K562 (cell line): ENCODE measurements at regions not wholly inside any gene's neighbourhood (a gene's known extent, or its start where the extent isn't known, plus 50 kb on each side); places are given as distances from the start of the nearest gene placed in this dataset.

Source experiments
- ATAC-seq: fragments of 200-7000 bp; cut with Tn5 transposase; 3 replicates; pipeline ENCODE4 v1.9.1; 2020; ENCODE audit warnings: moderate library complexity
- BruUV-seq: library from RNA; stranded (reverse); fragments of 400-500 nt; replicated peaks from 2 replicates; lab custom pipeline; 2021; lab: Mats Ljungman, UMichigan
- CTCF ChIA-PET: fragments of 300-600 bp; formaldehyde crosslinking; extraction: SDS; loops from one replicate; lab custom pipeline; 2021; ENCODE audit warnings: low intra/inter-chr PET ratio; lab: Yijun Ruan, JAX
- POLR2A ChIA-PET: fragments of 300-600, 350-650 bp; sonication (Branson Sonifier 250); formaldehyde crosslinking; extraction: SDS; loops from one replicate; lab custom pipeline; 2021; ENCODE audit warnings: antibody characterized with exemption, inconsistent platforms; lab: Yijun Ruan, JAX
- DNase-seq, 4 experiments: peaks; one replicate each; pipeline versions ENCODE4 v3.0.0 to v3.0.0-alpha.2; 2011 to 2018; ENCODE audit warnings: low spot score in 3 of 4, mixed read lengths in 3 of 4; ENCODE audit errors: extremely low read depth in 1 of 4
- FAIRE-seq: peaks from 2 replicates; lab custom pipeline; 2011; peaks lifted over from hg19 to GRCh38; lab: Jason Lieb, UNC
- H2AFZ ChIP-seq: 2 replicates; pipeline ENCODE4 v1.6.0; 2011; ENCODE audit warnings: low read depth, low read length, control low read depth, inconsistent platforms
- H3K27ac ChIP-seq: fragments of 200-600 bp; 3 replicates; pipeline ENCODE4 v1.8.0; 2011; ENCODE audit warnings: low read depth, mild to moderate bottlenecking, control low read depth, inconsistent platforms, low read length, moderate library complexity, mixed read lengths; ENCODE audit errors: extremely low read depth
- H3K27me3 ChIP-seq, 2 experiments: fragments of 300-600 bp in 1 of 2; 2 replicates in 1 of 2; 3 replicates in 1 of 2; pipeline versions ENCODE4 v1.6.0 to v1.8.0; 2011; ENCODE audit warnings: inconsistent platforms in 2 of 2, low read length in 2 of 2, mild to moderate bottlenecking in 1 of 2, mixed read lengths in 1 of 2, moderate library complexity in 1 of 2; ENCODE audit not compliant: control insufficient read depth in 2 of 2, insufficient read depth in 2 of 2
- H3K36me3 ChIP-seq: fragments of 300-600 bp; 3 replicates; pipeline ENCODE4 v1.8.0; 2011; ENCODE audit warnings: mild to moderate bottlenecking, low read length, inconsistent platforms; ENCODE audit not compliant: control insufficient read depth, insufficient read depth
- H3K4me1 ChIP-seq, 2 experiments: fragments of 200-600 bp in 1 of 2; replicated peaks in 1 of 2; 2 replicates in 1 of 2; 3 replicates in 1 of 2; pipeline versions ENCODE4 v1.5.1 to v1.8.0; 2011; ENCODE audit warnings: inconsistent platforms in 2 of 2, low read length in 2 of 2, mild to moderate bottlenecking in 1 of 2, mixed read lengths in 1 of 2, moderate library complexity in 1 of 2; ENCODE audit not compliant: control insufficient read depth in 2 of 2, insufficient read depth in 2 of 2
- H3K4me2 ChIP-seq: 2 replicates; pipeline ENCODE4 v1.6.1; 2011; ENCODE audit warnings: low read length, control low read depth, inconsistent platforms, mixed read lengths; ENCODE audit not compliant: insufficient read depth
- H3K4me3 ChIP-seq: fragments of 200-600 bp; sonication (generic), shearing (Covaris generic); 2 replicates; pipeline ENCODE4 v1.5.1; 2016; ENCODE audit warnings: control low read depth, inconsistent platforms
- H3K79me2 ChIP-seq: fragments of 200-600 bp; 3 replicates; pipeline ENCODE4 v1.8.0; 2011; ENCODE audit warnings: low read length, inconsistent platforms; ENCODE audit not compliant: control insufficient read depth, insufficient read depth
- H3K9ac ChIP-seq, 2 experiments: 2 replicates each; pipeline versions ENCODE4 v1.6.0 to v1.6.1; 2011; ENCODE audit warnings: low read depth in 2 of 2, low read length in 2 of 2, control low read depth in 1 of 2, inconsistent platforms in 1 of 2, mild to moderate bottlenecking in 1 of 2, mixed read lengths in 1 of 2; ENCODE audit not compliant: insufficient read depth in 1 of 2
- H3K9me1 ChIP-seq: one replicate; pipeline ENCODE4 v1.6.0; 2011; ENCODE audit warnings: inconsistent platforms, mild to moderate bottlenecking, low read length, moderate library complexity; ENCODE audit not compliant: control insufficient read depth, insufficient read depth
- H3K9me3 ChIP-seq: replicated peaks from 2 replicates; pipeline ENCODE4 v1.5.1; 2011; ENCODE audit warnings: low read depth, low read length, inconsistent platforms; ENCODE audit not compliant: control insufficient read depth, insufficient read depth
- H4K20me1 ChIP-seq: replicated peaks from 2 replicates; pipeline ENCODE4 v1.6.1; 2011; ENCODE audit warnings: low read length, inconsistent platforms, mixed read lengths; ENCODE audit not compliant: control insufficient read depth, insufficient read depth
- BDP1 ChIP-seq: IDR thresholded peaks from 3 replicates; pipeline ENCODE4 v1.6.1; 2011; ENCODE audit not compliant: insufficient read length, insufficient read depth
- CBX5 ChIP-seq: IDR thresholded peaks from 2 replicates; pipeline ENCODE4 v1.6.1; 2014; ENCODE audit warnings: low read depth, borderline replicate concordance
- CTBP1 ChIP-seq: fragments of 450-650 bp; IDR thresholded peaks from 2 replicates; pipeline ENCODE4 v1.6.1; 2016; ENCODE audit warnings: borderline replicate concordance
- GTF2F1 ChIP-seq: IDR thresholded peaks from 2 replicates; pipeline ENCODE4 v1.6.1; 2011; ENCODE audit warnings: low read depth, low read length, improper control_type of control experiment
- HDGF ChIP-seq: fragments of 450-650 bp; IDR thresholded peaks from 2 replicates; pipeline ENCODE4 v1.6.1; 2016
- PML ChIP-seq: IDR thresholded peaks from 2 replicates; pipeline ENCODE4 v1.6.1; 2012; ENCODE audit warnings: low read length, inconsistent platforms
- RFX1 ChIP-seq: fragments of 450-650 bp; IDR thresholded peaks from 2 replicates; pipeline ENCODE4 v1.6.1; 2016; ENCODE audit warnings: mild to moderate bottlenecking, moderate library complexity
- TCF3 ChIP-seq: sonication (generic); formaldehyde crosslinking; IDR thresholded peaks from 2 replicates; pipeline ENCODE4 v1.4.0; 2020; ENCODE audit warnings: mild to moderate bottlenecking, missing genetic modification reagents
- TEAD2 ChIP-seq: fragments of 450-650 bp; IDR thresholded peaks from 2 replicates; pipeline ENCODE4 v1.6.1; 2016; ENCODE audit warnings: missing genetic modification characterization, control low read depth, missing compliant biosample characterization
- ZFP1 ChIP-seq: fragments of 450-650 bp; formaldehyde crosslinking; IDR thresholded peaks from 2 replicates; pipeline ENCODE4 v1.4.0; 2020; ENCODE audit warnings: mild to moderate bottlenecking, mixed read lengths
- ZNF253 ChIP-seq: fragments of 250-450 bp; sonication (Bioruptor Pico); conservative IDR thresholded peaks from 2 replicates; pipeline ENCODE4 v1.6.1; 2021; ENCODE audit warnings: mild to moderate bottlenecking
- ZNF780A ChIP-seq: fragments of 250-450 bp; sonication (Bioruptor Pico); IDR thresholded peaks from 2 replicates; pipeline ENCODE4 v1.5.0; 2021; ENCODE audit warnings: mild to moderate bottlenecking
- WGBS: fragments of 100-300 bp; shearing (Covaris generic); methylation state at CpG from one replicate; pipeline ENCODE4 v1.1.6; 2016; ENCODE audit warnings: low coverage, mixed read lengths; ENCODE audit not compliant: insufficient coverage; ENCODE audit errors: missing lambda C conversion rate; 5-methylcytosine and 5-hydroxymethylcytosine counted together
- in situ Hi-C: fragments of 300-500 bp; cut with MboI; formaldehyde crosslinking; loops from 4 replicates; pipeline ENCODE4 v1.15.0; 2018; ENCODE audit warnings: inconsistent platforms, mixed read lengths
- intact Hi-C: fragments of 100-400 bp; cut with micrococcal nuclease; formaldehyde crosslinking; loops from 2 replicates; pipeline ENCODE4 v1.14.2; 2022
- TF ChIP-seq, protein P1 (sequence below): fragments of 450-650 bp; conservative IDR thresholded peaks from 2 replicates; pipeline ENCODE4 v1.6.1; 2016; ENCODE audit warnings: missing genetic modification characterization, low read depth, mild to moderate bottlenecking, control low read depth, missing compliant biosample characterization

DNA sequence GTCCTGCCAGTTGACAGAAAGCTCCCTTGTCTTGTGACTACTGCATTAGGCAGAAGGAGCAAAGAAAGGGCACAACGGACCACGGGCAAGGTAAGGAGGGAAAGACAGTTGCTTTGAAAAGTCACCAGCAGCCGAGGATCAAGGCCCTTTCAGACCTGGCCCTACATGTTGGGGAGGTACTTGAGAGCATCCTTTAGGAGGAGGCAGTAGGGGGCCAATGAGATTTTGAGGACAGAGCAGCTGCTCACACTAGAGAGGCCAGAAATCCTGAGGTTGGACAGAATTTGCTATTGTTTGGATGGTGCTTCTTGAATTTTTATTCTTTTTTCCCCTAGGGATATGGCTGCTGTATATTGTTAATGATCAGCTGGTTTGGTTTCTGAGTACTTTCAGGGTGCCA, 135.5 kb upstream of the PZP start:
- Histone ChIP-seq H3K9me3 (no peaks in the 10 kb centered on the region), H3K4me1 (peaks cover 0 to 5% of the 10 kb centered on the region in 2 experiments; a peak in 3 of 5 replicates), H3K27me3 (no peaks in the 10 kb centered on the region), H3K36me3 (no peaks in the 10 kb centered on the region), H3K9ac (no peak overlapping the region), H3K4me2 (no peak overlapping the region), H3K9me1 (no peaks in the 10 kb centered on the region), H2AFZ (no peak overlapping the region), H3K79me2 (no peaks in the 10 kb centered on the region), H3K27ac (no peak overlapping the region), H4K20me1 (no peaks in the 10 kb centered on the region), H3K4me3 (no peak overlapping the region)
- CTCF ChIA-PET = no interaction called here
- intact Hi-C loops = no loop called here
- no TSS peak for BruUV-seq
- in situ Hi-C loops = loop anchor here (25.0 kb wide), 1 partner anchor 294 kb away; no protein-coding TSS in a partner anchor
- no peak for ATAC-seq
- TF ChIP-seq ZFP1 (CRISPR knock-in tag) = no peak
- TF ChIP-seq BDP1 = no peak
- TF ChIP-seq GTF2F1 = no peak
- TF ChIP-seq, protein P1, sequence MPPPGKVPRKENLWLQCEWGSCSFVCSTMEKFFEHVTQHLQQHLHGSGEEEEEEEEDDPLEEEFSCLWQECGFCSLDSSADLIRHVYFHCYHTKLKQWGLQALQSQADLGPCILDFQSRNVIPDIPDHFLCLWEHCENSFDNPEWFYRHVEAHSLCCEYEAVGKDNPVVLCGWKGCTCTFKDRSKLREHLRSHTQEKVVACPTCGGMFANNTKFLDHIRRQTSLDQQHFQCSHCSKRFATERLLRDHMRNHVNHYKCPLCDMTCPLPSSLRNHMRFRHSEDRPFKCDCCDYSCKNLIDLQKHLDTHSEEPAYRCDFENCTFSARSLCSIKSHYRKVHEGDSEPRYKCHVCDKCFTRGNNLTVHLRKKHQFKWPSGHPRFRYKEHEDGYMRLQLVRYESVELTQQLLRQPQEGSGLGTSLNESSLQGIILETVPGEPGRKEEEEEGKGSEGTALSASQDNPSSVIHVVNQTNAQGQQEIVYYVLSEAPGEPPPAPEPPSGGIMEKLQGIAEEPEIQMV (tag) = no peak
- TF ChIP-seq PML = no peak
- no peak for TF ChIP-seq TCF3 (CRISPR knock-in tag)
- no peak for TF ChIP-seq HDGF
- no peak for TF ChIP-seq TEAD2 (tag)
- no peak for TF ChIP-seq ZNF780A (CRISPR knock-in tag)
- TF ChIP-seq ZNF253 (CRISPR knock-in tag) = no peak
- no peak for TF ChIP-seq CTBP1
- TF ChIP-seq CBX5 = no peak
- no peak for TF ChIP-seq RFX1
- FAIRE-seq = no peak
- 13% methylated on average over 3 of the region's 3 CpGs for WGBS
- no peak for DNase-seq
- POLR2A ChIA-PET = no interaction called here
